Glutamatergic neuron (in vitro differentiated cells): ENCODE measurements at regions not wholly inside any gene's neighbourhood (a gene's known extent, or its start where the extent isn't known, plus 50 kb on each side); places are given as distances from the start of the nearest gene placed in this dataset.
"Not testable (repeated sequence)": the region's sequence is repeated elsewhere in the genome, so short reads cannot be mapped to it uniquely, and the experiment has no call there.

Experiments used
- DNase-seq: peaks from one replicate; pipeline ENCODE4 v3.0.0; 2022
- H3K27ac Mint-ChIP-seq: one replicate; pipeline ENCODE4 v1.8.0; 2020; ENCODE audit warnings: mild to moderate bottlenecking, mixed read lengths, inconsistent platforms; ENCODE audit not compliant: unreplicated experiment
- H3K27me3 Mint-ChIP-seq: one replicate; pipeline ENCODE4 v1.8.0; 2020; ENCODE audit warnings: mild to moderate bottlenecking, moderate library complexity, mixed read lengths, inconsistent platforms; ENCODE audit not compliant: unreplicated experiment
- H3K36me3 Mint-ChIP-seq: one replicate; pipeline ENCODE4 v1.8.0; 2020; ENCODE audit warnings: mild to moderate bottlenecking, mixed read lengths, inconsistent platforms; ENCODE audit not compliant: unreplicated experiment
- H3K4me1 Mint-ChIP-seq: one replicate; pipeline ENCODE4 v1.8.0; 2020; ENCODE audit warnings: mild to moderate bottlenecking, low read depth, mixed read lengths, inconsistent platforms; ENCODE audit not compliant: unreplicated experiment
- H3K4me3 Mint-ChIP-seq: one replicate; pipeline ENCODE4 v1.8.0; 2020; ENCODE audit warnings: mild to moderate bottlenecking, mixed read lengths, inconsistent platforms; ENCODE audit not compliant: unreplicated experiment
- H3K9me3 Mint-ChIP-seq: one replicate; pipeline ENCODE4 v1.8.0; 2020; ENCODE audit warnings: mild to moderate bottlenecking, moderate library complexity, mixed read lengths, inconsistent platforms; ENCODE audit not compliant: unreplicated experiment
- TF ChIP-seq, protein P1 (sequence below): fragments of 200-600 bp; sonication (generic); IDR thresholded peaks from one replicate; pipeline ENCODE4 v1.5.0; 2021; ENCODE audit not compliant: partially characterized antibody, unreplicated experiment

DNA sequence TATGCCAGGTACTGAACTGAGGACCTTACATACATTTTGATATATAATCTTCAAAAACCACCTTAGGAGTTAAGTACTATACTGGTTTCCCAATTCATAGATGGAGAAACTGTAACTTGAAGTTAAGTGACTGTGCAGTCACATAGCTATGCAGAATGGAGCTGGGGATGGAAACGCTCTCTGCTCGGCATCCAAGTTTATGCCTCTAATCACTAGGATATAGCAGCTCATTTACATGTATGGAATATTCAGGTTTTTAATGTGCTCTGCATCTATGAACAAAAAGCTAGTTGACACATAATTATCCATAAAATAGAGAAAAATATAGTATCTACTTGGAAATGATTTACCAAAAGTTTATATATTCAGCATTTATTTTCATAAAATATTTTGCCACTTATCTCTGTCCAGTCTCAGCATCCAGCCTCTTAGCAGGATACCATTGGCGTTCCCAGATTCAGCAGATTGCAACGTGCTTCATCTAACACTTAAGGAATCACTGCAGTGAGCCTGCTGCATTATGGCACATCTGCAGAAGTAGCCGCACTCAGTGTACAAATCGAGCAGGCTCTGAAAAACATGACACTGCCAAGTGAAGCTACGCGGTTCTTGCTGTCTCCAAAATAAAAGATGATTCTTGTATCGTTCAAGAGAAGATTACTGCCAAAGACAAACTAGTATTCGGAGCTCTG lies 70.4 kb downstream of the MRPL57 start:
- DNase-seq: no peak
- H3K9me3 Mint-ChIP-seq: no peaks in the 10 kb centered on the region
- H3K4me3 Mint-ChIP-seq: no peak overlapping the region
- no peaks in the 10 kb centered on the region for H3K4me1 Mint-ChIP-seq
- no peaks in the 10 kb centered on the region for H3K27me3 Mint-ChIP-seq
- no peak overlapping the region for H3K27ac Mint-ChIP-seq
- H3K36me3 Mint-ChIP-seq: no peaks in the 10 kb centered on the region
- TF ChIP-seq, protein P1, sequence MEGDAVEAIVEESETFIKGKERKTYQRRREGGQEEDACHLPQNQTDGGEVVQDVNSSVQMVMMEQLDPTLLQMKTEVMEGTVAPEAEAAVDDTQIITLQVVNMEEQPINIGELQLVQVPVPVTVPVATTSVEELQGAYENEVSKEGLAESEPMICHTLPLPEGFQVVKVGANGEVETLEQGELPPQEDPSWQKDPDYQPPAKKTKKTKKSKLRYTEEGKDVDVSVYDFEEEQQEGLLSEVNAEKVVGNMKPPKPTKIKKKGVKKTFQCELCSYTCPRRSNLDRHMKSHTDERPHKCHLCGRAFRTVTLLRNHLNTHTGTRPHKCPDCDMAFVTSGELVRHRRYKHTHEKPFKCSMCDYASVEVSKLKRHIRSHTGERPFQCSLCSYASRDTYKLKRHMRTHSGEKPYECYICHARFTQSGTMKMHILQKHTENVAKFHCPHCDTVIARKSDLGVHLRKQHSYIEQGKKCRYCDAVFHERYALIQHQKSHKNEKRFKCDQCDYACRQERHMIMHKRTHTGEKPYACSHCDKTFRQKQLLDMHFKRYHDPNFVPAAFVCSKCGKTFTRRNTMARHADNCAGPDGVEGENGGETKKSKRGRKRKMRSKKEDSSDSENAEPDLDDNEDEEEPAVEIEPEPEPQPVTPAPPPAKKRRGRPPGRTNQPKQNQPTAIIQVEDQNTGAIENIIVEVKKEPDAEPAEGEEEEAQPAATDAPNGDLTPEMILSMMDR: no peak

DNA sequence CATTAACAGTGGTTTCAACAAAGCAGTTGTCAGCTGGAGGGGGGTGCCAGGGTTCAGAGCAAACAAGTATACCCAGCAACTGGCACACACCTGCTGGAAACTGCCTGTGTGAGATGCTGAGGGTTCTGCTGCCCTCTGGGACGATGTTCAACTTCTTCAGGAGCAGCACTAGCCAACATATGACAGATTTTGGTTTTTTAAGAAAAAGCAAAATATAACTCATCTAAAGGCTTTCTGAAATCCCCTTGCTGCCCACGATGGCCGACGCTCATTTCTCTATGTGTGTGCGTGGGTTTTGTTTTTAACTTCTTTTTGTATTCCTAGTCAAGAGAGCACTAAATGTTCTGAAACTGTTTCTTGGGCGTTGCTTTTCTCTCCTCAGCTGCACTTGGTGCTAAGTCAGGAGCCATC lies 79.9 kb downstream of the MRPL57 start:
- TF ChIP-seq, protein P1: no peak
- no peak overlapping the region for H3K4me3 Mint-ChIP-seq
- no peak overlapping the region for H3K27ac Mint-ChIP-seq
- no peaks in the 10 kb centered on the region for H3K36me3 Mint-ChIP-seq
- no peak for DNase-seq
- no peaks in the 10 kb centered on the region for H3K27me3 Mint-ChIP-seq
- H3K9me3 Mint-ChIP-seq: no peaks in the 10 kb centered on the region
- no peaks in the 10 kb centered on the region for H3K4me1 Mint-ChIP-seq

DNA sequence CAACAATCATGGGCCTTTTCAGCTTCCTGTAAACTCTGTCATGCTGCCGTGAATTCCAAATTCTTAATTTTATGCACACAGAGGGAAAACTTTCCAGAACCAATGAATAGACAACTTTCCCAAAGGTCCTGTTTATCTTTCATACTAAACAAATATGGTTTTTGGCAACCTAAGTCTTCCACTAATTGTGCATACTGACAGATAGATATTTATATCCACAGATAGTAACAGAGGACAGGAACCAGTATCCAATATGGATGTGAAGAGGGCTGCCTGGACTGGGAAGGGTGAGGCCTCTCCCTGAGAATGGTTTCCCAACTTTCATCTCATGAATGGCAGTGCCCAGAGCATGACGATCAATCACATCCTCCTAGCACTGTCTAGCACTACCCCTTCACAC lies 80.4 kb downstream of the MRPL57 start:
- no peaks in the 10 kb centered on the region for H3K4me1 Mint-ChIP-seq
- TF ChIP-seq, protein P1: no peak
- DNase-seq: no peak
- no peaks in the 10 kb centered on the region for H3K36me3 Mint-ChIP-seq
- no peaks in the 10 kb centered on the region for H3K9me3 Mint-ChIP-seq
- H3K27me3 Mint-ChIP-seq: no peaks in the 10 kb centered on the region
- no peak overlapping the region for H3K4me3 Mint-ChIP-seq
- no peak overlapping the region for H3K27ac Mint-ChIP-seq

DNA sequence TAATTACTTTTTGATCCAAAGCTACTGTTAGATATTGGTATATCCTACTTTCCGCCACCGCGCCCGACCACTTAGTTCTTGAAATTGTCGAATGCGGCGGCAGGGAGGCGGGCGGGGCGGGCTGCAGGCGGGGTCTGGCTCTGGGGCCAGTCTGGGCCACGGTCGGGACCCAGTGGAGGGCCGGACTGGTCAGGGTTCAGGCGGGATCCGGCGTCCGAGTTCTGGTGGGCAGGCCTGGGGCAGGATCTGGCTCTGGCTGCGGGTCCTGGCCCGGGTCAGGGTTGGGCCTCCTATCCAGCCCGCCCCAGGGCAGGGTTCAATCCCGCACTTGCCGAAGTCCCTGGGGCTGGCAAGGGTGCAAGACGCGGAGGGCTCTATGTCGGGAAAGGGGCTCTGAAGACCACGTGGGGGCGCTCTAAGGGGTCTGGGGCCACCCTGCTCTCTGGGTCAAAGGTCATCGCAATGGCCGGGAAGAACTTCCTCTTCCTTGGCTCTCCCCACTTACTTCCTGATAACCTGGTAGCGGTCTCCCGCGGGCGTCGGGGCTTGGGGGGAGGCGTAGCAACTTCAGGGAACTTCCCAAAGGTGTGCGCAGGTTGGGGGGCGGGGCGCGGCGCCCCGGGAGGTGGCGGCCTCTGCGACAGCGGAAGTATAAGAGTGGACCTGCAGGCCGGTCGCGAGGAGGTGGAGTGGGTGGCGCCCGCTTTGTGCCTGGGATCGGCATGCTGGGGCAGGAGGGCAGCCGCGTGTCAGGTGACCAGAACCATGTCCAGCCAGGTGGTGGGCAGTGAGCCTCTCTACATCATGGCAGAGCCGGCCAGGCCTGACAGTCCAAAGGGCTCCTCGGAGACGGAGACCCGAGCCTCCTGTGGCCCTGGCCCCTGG lies 83.4 kb downstream of the MRPL57 start:
- Mint-ChIP-seq H3K9me3 (no peaks in the 10 kb centered on the region), H3K27me3 (no peaks in the 10 kb centered on the region), H3K36me3 (no peaks in the 10 kb centered on the region), H3K4me1 (no peaks in the 10 kb centered on the region), H3K27ac (no peak overlapping the region), H3K4me3 (no peak overlapping the region)
- TF ChIP-seq, protein P1: no peak
- no peak for DNase-seq

DNA sequence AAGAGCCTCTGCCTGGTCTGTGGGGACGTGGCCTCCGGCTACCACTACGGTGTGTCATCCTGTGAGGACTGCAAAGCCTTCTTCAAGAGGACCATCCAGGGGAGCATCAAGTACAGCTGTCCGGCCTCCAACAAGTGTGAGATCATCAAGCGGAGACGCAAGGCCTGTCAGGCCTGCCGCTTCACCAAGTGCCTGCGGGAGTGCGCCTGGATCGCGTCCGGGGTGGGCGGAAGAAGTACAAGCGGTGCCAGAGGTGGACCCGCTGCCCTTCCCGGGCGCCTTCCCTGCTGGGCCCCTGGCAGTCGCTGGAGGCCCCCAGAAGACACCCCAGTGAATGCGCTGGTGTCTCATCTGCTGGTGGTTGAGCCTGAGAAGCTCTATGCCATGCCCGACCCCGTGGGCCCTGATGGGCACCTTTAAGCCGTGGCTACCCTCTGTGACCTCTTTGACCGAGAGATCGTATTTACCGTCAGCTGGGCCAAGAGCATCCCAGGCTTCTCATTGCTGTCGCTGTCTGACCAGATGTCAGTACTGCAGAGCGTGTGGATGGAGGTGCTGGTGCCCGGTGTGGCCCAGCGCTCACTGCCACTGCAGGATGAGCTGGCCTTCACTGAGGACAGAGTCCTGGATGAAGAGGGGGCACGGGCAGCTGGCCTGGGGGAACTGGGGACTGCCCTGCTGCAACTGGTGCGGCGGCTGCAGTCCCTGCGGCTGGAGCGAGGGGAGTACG lies 84.3 kb downstream of the MRPL57 start:
- H3K4me3 Mint-ChIP-seq, H3K36me3 Mint-ChIP-seq, H3K9me3 Mint-ChIP-seq, H3K4me1 Mint-ChIP-seq, DNase-seq, H3K27me3 Mint-ChIP-seq, H3K27ac Mint-ChIP-seq: not testable (repeated sequence)

DNA sequence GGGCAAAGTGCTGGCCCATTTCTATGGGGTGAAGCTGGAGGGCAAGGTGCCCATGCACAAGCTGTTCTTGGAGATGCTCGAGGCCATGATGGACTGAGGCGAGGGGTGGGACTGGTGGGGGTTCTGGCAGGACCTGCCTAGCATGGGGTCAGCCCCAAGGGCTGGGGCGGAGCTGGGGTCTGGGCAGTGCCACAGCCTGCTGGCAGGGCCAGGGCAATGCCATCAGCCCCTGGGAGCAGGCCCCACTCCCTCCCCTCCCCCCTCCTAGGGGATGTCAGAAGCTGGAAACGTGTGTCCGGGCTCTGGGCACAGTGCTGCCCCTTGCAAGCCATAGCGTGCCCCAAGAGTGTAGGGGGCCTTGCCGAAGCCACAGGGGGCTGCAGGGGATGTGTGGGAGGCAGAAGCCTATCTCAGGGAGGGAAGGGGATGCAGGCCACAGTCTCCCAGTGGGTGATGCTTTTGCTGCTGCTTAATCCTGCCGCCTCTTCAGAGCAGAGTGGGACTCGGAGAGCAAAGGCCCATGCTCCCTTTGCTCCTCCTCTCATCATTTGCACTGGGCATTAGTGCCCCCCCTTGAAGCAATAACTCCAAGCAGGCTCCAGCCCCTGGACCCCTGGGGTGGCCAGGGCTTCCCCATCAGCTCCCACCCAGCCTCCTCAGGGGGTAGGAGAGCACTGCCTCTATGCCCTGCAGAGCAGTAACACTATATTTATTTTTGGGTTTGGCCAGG lies 85.2 kb downstream of the MRPL57 start:
- not testable (repeated sequence) for DNase-seq, H3K4me1 Mint-ChIP-seq

DNA sequence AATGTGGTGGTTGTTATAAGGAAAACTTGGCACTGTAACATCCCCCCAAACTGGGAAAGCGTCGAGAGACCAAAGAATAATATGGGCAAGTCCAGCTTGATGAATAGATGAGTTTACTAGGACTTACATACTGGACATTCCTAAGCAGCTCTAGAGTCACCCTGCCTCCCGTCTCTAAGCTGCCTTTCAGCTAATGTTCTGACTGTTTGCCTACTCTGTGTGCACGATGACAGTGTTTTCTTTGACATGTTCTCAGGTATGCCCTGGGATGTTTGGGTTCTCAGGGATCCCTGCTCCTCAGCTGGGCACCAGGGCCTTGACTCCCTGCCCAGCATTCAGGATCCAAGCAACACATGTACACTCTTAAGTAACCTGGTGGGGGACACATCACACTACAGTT lies 87.5 kb downstream of the MRPL57 start:
- not testable (repeated sequence) for H3K4me3 Mint-ChIP-seq, H3K4me1 Mint-ChIP-seq, H3K27ac Mint-ChIP-seq, H3K36me3 Mint-ChIP-seq, H3K9me3 Mint-ChIP-seq, H3K27me3 Mint-ChIP-seq, DNase-seq

More for the DNA sequence above, 85.2 kb downstream of the MRPL57 start:
- H3K4me3 Mint-ChIP-seq, H3K36me3 Mint-ChIP-seq, H3K27me3 Mint-ChIP-seq, H3K9me3 Mint-ChIP-seq, H3K27ac Mint-ChIP-seq: not testable (repeated sequence)
